ENCODE measurements at regions not wholly inside any gene's neighbourhood (a gene's known extent, or its start where the extent isn't known, plus 50 kb on each side); places are given as distances from the start of the nearest gene placed in this dataset.

- TF ChIP-seq EZH2 (IDR thresholded peaks at IDR 0.05) (no peak), POLR2AphosphoS5 (IDR thresholded peaks at IDR 0.05; ENCODE audit: borderline replicate concordance, low read depth, low read length) (no peak), FOXP2 (optimal IDR thresholded peaks at IDR 0.05; ENCODE audit: control extremely low read depth, extremely low read length, insufficient read depth) (no peak)
Measured at GRCh38 chr21:38970765-38971164, 165.0 kb downstream of the ETS2 start.
